Stimulated activated CD4-positive, alpha-beta T cell treated with anti-CD3 and anti-CD28 coated beads, Interleukin-15, amount 100 ng/mL, for 48 hours (primary cell): ENCODE measurements at regions not wholly inside any gene's neighbourhood (a gene's known extent, or its start where the extent isn't known, plus 50 kb on each side); places are given as distances from the start of the nearest gene placed in this dataset.
"Not testable (repeated sequence)": the region's sequence is repeated elsewhere in the genome, so short reads cannot be mapped to it uniquely, and the experiment has no call there.

Source experiments
- DNase-seq, 2 donors: peaks; one replicate each; pipeline ENCODE4 v3.0.0-alpha.2; 2020; ENCODE audit warnings: low read depth in 2 of 2

DNA sequence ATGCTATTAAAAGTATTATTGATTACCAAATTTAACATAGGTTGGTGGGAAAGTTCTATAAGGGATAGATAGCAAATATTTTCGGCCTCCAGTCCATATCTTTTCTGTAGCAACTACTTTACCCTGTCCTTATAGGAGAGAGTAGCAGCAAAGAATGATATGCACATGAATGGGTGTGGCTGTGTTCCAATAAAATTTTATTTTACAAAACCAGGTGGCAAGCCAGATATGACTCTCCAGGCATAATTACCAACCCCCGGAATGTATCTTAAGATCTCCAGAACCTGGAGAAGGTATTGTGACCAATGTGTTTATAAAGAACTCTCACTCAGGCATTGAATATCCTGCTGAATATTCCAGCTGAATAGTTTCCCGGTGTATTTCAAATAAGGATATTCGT, 1461.2 kb downstream of the MAT2B start:
- DNase-seq: no peak

DNA sequence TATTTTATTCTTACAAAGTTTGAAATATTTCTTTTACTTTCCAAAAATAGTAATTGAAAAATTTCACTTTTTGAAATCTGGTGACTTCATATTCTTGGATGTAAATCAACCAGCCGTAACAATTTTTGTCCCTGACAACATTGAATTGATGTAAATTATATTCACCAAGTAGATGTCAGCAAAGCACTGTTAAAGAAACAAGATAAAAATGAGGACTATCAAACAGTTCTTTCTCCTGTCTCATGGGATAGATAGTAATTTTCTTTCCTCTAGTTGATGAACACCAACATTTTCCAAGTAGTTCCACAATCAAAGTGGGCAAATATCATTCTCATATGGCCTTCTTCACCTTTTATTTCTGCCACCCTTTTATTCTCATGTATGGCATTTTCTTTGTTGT, 1461.9 kb downstream of the MAT2B start:
- no peak for DNase-seq

DNA sequence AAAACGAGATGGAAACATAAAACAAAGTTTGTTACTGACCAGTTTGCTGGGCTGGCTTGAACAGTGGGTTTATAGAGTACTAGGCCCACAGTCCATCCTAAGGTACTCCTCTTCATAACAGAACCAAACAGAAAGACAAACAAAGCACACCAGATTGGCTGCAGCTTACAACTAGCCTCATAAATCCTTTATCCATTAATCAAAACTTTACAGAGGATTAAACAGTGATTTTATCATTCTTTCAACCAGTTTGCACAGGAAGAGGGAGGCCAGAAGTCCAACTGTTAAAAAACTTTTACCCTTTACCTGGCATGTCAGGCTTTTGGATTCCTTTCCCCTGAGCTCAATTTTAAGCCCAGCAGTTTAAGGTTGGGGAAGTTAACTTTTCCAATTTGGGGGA, 1467.6 kb downstream of the MAT2B start:
- no peak for DNase-seq

DNA sequence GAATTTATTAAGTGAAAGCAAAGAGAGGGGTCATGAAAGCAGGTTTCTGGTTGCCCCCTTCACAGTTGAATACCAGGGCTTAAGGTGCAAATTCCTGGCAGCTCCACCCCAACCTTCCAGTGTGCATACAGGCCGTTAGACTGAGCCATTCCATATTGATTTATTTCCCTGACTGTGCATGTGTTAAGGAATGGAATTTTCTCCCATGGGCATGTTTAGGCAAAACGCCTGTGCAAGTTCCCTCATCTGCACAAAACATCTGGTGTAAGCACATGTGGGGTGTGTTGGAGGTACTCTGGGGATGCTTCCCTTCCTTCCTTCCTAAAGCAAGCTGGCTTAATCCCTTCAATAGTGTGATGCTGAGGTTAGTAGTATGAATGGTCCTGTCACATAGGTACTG, 1470.6 kb downstream of the MAT2B start:
- DNase-seq: no peak

DNA sequence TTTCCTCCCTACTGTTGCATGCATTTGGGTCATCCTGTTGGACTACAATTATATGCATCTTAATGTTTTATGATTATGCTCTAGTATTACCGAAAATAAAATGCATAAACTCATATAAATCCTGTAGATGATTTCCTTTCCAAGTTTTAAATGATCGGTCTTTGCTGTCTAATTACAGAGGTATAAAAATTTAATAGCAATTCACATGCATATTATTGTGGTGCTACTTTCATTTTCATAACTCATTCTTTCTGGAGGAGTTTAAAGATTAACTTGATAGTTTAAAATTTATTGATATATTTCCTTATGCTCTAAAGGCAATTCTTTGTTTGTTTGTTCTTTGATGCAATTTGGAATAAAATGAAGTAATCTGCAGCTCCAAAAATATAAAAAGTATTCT, 1475.1 kb downstream of the MAT2B start:
- DNase-seq: no peak

DNA sequence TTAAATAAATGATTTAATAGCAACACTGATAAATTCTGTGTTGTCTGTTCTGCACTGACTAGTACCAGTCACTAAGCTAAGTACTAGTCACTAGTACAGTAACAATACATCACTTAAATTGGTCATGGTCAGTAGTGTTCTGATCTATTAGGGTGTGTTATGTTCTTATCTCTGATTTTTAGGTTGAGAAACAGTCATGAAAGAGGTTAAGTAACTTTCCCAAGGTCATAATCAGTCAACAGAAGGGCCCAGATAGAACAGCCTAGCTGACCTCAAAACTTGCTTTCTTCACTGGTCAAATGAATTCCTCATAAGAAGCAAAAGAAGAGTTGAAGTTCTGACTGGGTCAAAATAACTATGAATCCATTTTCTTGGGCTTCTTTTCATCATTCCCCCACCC, 1492.7 kb downstream of the MAT2B start:
- DNase-seq: no peak

DNA sequence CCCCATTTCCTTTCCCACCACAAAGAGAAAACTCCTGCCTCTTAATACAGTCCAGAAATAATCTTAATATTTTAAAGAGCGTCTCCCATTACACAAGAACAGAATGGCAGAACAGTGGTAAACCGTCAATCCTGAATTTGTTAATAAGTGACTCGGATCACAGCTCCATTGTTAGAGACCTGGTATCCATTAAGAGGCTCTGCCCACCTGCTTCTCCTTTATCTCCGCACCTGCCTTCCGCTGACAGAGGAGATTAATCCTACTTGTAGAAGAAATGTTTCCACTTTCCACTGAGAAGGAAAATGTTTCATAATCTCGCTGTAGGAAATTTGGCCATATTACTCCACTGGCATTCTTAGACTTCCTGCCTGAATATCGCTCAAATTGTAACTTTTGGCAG, 1493.2 kb downstream of the MAT2B start:
- DNase-seq: no peak

DNA sequence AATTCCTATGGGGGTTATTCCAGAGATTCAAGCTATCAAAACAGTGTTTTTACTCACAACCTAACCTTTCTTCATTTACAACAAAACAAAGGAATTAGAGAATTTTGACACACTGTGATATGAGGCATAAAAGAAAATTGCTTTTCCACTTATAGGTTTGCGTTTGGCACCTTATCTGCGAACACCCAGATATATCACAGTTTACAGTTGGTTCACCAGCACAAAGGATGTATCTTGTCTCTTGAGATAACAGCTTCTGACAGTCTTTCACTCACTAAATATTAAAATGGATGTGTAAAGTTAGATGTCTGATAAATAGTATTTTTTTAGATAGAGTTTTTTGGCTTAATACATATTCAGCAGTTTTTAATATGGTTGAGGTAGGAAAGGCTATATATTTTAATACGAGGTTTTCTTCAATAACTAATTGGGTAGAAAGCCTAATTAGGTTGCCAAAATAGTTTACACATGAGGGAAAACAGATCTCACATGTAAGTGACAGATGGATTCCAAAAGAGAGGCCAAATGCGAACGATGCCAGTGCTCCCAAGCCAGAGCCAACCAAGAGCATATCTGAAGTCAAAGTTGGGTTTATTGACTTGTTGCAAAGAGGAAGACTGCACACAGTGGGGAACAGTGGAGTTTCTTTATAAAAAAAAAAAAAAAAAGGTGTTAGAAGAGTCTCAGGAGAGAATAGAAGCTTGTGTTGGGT, 1495.2 kb downstream of the MAT2B start:
- DNase-seq: no peak

DNA sequence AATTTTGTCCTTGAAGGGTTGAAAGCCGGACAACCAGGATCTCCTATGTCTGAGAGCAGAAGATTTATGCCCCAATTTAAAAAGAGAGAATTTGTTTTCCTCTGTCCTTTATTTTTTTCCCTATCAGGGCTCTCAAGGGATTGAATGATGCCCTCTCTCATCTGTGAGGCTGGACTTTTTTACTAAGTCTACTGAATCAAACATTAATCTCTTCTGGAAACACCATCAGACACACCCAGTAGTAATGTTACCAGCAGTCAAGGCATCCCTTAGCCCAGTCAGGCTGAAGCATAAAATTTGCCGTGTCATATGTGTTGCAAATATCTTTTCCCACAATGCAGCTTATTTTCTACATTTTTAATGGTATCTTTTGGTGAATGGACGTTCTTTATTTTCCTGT, 1497.9 kb downstream of the MAT2B start:
- DNase-seq: no peak

DNA sequence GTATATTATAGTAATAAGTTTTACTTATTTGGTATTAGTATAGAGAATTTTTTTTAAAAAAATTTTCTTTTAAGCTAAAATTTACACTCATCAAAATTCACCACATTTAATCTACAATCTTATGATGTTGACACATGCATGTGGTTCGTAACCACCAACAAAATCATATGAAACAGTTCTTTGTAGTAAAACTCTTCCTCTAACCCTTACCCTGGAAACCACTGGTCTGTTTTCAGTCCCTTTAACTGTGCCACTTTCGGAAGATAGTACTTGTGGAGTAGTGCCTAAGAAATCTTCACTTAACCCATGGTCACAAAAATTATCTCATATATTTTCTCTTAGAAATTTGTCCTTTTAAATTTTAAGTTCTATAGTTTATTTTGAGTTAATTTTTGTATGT, 1498.8 kb downstream of the MAT2B start:
- DNase-seq: no peak

DNA sequence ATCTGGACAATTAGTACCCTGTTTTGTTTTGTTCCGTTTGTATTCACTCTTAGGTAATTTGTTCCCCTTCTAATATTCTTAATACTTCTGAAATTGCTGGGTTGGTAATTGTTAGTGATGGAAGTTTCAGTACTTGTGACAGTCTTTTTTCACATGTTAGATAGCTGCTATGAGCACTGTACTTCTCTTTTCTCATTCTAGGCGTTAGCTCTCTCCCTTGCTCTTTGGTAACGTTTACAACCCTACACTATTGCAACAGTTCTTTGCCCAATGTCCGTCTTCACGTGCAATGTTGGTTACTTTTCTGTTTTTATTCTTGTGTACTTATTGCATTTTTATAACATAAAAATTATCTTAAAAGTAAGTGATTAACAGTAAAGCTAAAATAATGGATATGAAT, 1509.0 kb downstream of the MAT2B start:
- no peak for DNase-seq

DNA sequence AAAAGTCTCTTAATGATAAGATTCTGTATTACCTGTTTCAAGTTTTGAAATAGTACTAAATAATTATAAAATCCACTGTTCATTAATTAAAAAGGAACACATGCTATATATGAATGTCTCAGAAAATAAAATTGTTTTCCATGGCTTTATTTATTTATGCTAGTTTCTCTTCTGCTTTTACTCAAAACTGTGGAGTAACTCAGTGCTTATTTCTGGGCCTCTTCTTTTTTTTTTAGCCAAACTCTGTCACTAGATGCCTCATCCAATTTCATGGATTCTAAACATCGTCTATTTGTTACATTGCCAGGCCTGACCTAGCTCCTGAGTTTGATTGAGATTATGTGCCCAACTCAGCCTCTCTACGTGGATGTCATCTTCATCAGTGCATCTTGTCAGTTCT, 1509.7 kb downstream of the MAT2B start:
- DNase-seq: no peak

DNA sequence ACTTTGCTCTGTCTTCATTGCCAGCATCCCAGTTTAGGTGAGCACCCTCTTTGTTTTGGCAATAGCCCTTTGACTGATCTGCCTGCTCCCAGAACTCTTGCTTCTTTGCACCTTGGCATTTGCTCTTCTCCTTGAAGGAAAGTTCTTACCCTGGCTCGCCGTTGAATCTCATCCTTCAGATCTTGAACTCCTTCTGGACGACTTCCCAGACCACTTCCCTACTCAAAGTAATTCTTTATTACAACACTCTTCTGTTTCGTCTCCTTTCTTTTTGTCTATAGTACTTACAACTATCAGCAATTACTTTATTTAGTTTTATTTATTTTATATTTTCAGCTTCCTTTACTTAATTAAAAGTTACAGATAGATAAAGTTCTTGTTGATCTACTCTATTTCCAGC, 1510.1 kb downstream of the MAT2B start:
- DNase-seq: no peak

DNA sequence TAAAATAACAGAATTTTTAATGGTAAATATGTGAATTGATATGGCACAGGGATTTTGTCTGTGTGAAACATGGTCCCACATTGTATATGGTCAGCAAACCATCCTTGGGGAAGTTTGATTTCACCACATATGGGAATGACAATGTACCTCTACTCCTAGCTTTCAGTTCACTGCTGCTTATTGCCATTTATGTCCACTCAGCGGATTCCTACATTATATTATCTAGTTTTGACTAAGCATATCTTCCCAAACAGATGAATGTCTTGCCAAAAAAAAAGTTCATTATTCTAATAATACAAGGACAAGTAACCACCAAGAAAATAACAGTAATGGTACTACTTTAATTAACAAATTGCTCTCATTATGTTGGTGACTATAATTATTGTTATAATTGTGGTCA, 1521.6 kb downstream of the MAT2B start:
- no peak for DNase-seq

DNA sequence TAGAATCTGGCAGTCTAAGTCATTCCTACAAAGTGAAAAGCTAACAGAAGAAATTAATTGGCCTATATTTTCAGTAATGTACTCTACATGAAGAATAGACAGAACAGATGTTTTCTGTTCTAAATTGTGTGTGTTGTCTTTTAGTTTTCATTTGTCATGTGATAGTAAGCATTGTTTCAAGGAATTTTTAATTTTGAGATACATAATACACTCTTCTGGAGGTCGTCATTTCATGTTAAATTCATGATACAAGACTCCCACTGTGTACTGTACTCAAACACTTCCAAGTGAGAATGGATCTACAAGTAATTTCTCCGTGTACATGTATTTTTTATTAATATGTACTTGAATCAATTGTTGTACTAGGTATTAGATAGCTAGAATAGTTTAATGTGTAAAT, 1522.9 kb downstream of the MAT2B start:
- DNase-seq: no peak

DNA sequence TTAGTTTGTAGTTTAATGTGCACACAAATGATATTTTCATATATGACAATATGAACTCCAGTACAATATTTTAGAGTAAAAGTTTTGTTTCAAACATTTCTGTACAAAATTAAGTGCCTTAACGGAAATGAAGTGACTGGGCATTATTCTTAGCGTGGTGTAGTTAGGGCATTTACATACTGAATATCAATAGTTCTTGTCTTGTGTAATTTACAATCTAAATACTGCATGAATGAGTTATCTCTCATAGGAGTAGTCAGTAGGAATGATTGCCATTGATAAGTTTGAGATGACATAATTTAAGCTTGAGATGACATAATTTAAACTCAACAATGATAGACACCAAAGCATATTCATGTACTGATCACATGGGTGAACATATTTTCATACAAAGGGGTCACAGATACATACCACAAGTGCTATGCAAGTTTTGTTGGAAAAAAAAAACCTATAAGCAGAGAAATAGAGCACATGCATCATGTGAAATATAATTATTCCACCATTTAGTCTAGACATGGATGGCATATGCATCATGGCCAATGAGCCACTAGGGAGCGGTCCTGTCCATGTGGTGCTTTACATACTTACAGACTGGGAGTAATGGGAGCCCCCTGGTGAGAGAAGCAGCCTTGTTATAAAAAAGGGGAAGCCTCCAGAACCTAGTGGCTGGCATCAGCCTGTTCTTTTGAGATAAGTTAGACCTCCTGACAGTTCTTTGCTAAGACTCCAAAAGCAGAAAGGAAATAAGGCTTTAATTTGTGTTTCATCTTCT, 1523.9 kb downstream of the MAT2B start:
- no peak for DNase-seq

DNA sequence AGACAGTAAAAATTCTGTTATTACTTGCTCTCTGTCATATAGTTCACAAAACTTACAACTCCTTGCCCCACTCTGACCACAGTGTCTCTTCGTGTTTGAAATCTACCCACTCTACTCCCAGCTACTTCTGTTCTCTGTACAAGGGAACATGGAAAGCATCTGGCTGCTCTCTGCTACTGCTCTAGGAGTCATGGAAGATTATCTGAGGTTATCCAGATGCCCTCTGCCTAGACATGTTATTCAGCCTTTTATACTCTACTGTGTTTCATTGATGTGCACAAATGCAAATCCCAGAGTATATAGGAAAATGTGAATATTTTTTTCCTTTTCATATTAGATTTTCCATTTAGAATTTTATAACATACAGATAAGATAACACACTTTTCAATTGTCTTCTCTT, 1525.6 kb downstream of the MAT2B start:
- no peak for DNase-seq

DNA sequence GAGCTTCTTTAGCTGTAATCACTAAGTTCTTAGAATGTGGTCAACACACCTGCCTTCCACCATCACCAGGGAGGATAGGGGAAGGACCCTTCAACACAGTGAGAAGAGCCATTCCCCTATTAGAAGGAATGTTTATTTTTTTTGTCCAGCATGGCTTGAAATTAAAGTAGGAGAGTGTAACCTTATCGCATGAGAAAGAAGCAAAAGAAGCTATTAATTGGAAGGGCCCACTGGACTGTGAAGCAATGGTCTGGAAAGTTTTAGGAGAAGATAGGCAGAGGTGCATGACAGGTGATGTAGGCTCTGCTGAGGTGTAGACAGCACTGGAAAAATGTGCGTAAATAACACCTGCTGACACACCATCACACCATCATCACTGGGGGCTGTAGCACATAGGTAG, 1526.0 kb downstream of the MAT2B start:
- DNase-seq: no peak

DNA sequence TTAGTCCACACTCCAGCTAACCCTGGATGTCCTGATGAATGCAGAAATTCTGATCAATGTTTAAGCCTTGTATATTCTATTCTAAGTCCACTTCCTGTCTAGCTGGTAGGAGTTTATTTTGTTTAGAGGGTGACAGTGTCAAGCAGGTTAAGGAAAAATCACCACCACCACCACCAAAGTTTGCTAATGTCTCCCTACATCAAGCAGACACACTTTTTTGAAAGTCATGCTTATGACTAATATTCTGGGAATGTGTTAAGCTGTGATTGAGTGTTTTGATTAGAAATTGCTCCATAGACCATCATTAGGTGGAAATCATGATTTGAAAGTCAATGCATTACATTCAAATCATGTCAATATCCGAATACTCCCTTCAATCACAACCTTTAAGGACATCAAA, 1530.1 kb downstream of the MAT2B start:
- no peak for DNase-seq

DNA sequence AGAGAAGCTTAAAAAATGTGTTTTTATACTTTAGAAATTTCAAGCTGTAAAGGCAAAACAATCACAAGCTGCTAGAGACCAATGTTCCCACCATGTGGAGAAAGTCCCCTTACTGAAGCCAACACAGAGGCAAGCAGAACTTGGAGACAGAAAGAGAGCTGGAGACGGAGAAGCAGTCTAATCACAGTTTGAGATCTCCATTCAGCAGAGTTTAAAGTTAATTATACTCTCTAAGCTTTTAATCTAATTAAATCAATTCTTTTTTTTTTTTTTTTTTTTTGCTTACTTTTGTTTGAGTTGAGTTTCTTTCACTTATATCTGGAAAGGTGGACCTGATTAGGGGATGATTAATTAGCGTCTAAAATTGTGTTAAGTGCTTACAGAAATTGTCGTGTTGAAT, 1534.3 kb downstream of the MAT2B start:
- no peak for DNase-seq

DNA sequence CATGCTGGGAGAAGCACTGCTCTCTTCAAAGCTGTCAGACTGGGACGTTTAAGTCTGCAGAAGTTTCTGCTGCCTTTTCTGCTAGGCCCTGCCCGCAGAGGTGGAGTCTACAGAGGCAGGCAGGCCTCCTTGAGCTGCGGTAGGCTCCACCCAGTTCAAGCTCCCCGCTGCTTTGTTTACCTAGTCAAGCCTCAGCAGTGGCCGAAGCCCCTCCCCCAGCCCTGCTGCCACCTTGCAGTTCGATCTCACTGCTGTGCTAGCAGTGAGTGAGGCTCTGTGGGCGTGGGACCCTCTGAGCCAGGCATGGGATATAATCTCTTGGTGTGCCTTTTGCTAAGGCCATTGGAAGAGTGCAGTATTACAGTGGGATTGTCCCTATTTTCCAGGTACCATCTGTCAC, 1540.5 kb downstream of the MAT2B start:
- DNase-seq: not testable (repeated sequence)

DNA sequence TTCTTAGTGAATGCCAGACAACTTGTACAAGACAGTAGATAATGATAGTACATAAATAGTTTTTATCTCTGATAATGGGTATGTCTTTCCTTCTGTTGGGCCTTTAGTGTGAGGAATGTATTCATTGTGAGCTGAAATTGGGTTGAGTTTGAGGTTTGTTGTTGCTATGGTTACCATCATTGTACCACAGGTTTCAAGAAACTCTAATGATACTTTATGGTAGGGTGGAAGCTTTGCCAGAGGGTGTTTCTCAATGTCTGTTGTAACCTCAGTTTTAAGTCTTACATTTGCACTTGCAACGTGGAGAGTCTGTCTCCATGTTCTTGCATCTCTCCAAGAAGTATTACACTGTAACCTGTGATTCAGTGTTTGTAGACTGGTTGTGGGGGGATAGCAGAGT, 1550.1 kb downstream of the MAT2B start:
- no peak for DNase-seq

DNA sequence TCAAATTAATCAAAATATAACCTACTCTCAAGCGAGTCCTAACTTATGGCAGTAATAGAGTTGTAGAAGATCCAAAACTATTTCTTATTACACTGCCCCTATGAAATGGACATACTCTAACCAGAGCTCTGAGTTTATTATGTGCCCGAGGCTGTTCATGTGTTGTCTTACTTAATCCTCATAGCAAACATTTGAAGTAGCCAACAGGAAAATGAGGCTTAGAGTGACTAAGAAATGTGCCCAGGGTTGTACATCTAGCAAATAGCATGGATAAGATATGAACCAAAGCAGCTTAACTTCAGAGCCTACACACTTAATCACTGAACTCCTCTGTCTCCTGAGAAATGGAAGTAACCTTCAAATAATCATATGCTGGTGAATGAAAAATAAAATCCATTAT, 1551.7 kb downstream of the MAT2B start:
- DNase-seq: no peak
